GM12864 (cell line): ENCODE measurements at regions not wholly inside any gene's neighbourhood (a gene's known extent, or its start where the extent isn't known, plus 50 kb on each side); places are given as distances from the start of the nearest gene placed in this dataset.

Source experiments
- DNase-seq: peaks from one replicate; pipeline ENCODE4 v3.0.0-alpha.2; 2011; ENCODE audit warnings: low read depth
- H3K4me3 ChIP-seq: 2 replicates; pipeline ENCODE4 v1.5.1; 2011; ENCODE audit warnings: mild to moderate bottlenecking, low read depth, low read length, control low read depth
- CTCF ChIP-seq: IDR thresholded peaks from 2 replicates; pipeline ENCODE4 v1.5.1; 2011; ENCODE audit warnings: low read depth, mild to moderate bottlenecking, moderate library complexity, low read length, control low read depth, inconsistent platforms; ENCODE audit errors: missing control alignments

GRCh38 chr12:53803194-53803593 lies 51.4 kb upstream of the CISTR start:
- no peak for DNase-seq

GRCh38 chr12:53803703-53804102 lies 51.9 kb upstream of the CISTR start:
- no peak overlapping the region for H3K4me3 ChIP-seq
- no peak for TF ChIP-seq CTCF
- no peak for DNase-seq

More at GRCh38 chr12:53803194-53803593, 51.4 kb upstream of the CISTR start:
- no peak overlapping the region for H3K4me3 ChIP-seq
- no peak for TF ChIP-seq CTCF

- TF ChIP-seq CTCF: no peak
- no peak overlapping the region for H3K4me3 ChIP-seq
- no peak for DNase-seq
These were observed 52.6 kb upstream of the CISTR start for GRCh38 chr12:53804429-53804828.

GRCh38 chr12:53805067-53805466 lies 53.3 kb upstream of the CISTR start:
- H3K4me3 ChIP-seq: no peak overlapping the region
- DNase-seq: no peak
- TF ChIP-seq CTCF: no peak

- DNase-seq: no peak
- no peak overlapping the region for H3K4me3 ChIP-seq
- TF ChIP-seq CTCF: no peak
These were observed 54.0 kb upstream of the CISTR start for GRCh38 chr12:53805791-53806190.

GRCh38 chr12:53806721-53807120 lies 54.9 kb upstream of the CISTR start:
- no peak for TF ChIP-seq CTCF
- DNase-seq: no peak
- no peak overlapping the region for H3K4me3 ChIP-seq

GRCh38 chr12:53807322-53807860 lies 55.6 kb upstream of the CISTR start:
- DNase-seq: no peak
- no peak for TF ChIP-seq CTCF
- no peak overlapping the region for H3K4me3 ChIP-seq
